ENCODE measurements at regions not wholly inside any gene's neighbourhood (a gene's known extent, or its start where the extent isn't known, plus 50 kb on each side); places are given as distances from the start of the nearest gene placed in this dataset.

GRCh38 chr3:73848173-73848906 lies 223.6 kb upstream of the PDZRN3 start:
- no peaks in the 10 kb centered on the region for H3K79me2 ChIP-seq (replicated peaks; ENCODE audit: insufficient read depth, low read length)
- H3K4me3 ChIP-seq (ENCODE audit: low read length): no peak overlapping the region
- TF ChIP-seq REST (IDR thresholded peaks at IDR 0.05; ENCODE audit: borderline replicate concordance) (no peak), SMC3 (conservative IDR thresholded peaks at IDR 0.05; ENCODE audit: poor library complexity) (peak; percentile 71), MXI1 (conservative IDR thresholded peaks at IDR 0.05; ENCODE audit: poor library complexity, severe bottlenecking) (no peak), EZH2 (IDR thresholded peaks at IDR 0.05; ENCODE audit: borderline replicate concordance, insufficient read depth, low read length, poor library complexity, severe bottlenecking) (no peak), POLR2AphosphoS5 (IDR thresholded peaks at IDR 0.05) (no peak), CTCF (IDR thresholded peaks at IDR 0.05; ENCODE audit: poor library complexity, severe bottlenecking) (peak; percentile 75), TAF1 (IDR thresholded peaks at IDR 0.05; ENCODE audit: low read depth) (no peak), RAD21 (conservative IDR thresholded peaks at IDR 0.05) (peak; percentile 75), EP300 (conservative IDR thresholded peaks at IDR 0.05; ENCODE audit: poor library complexity, severe bottlenecking) (no peak)
- H3K4me2 ChIP-seq (ENCODE audit: low read length): no peak overlapping the region
- H3K27me3 ChIP-seq (ENCODE audit: insufficient read depth, low read depth, low read length): no peaks in the 10 kb centered on the region
- no peaks in the 10 kb centered on the region for H3F3A ChIP-seq (ENCODE audit: insufficient read depth, low read length, poor library complexity, severe bottlenecking)
- no peaks in the 10 kb centered on the region for H3K9me3 ChIP-seq (ENCODE audit: low read length)
- H3K9me2 ChIP-seq (ENCODE audit: insufficient read depth, low read length): no peaks in the 10 kb centered on the region
- H3K27ac ChIP-seq (ENCODE audit: low read length): no peak overlapping the region
- H2AFZ ChIP-seq (ENCODE audit: low read depth, low read length): no peak overlapping the region
- no peak overlapping the region for H3K9ac ChIP-seq (ENCODE audit: low read length)
- H3K36me3 ChIP-seq (ENCODE audit: insufficient read depth, low read length): no peaks in the 10 kb centered on the region
- no peaks in the 10 kb centered on the region for H4K20me1 ChIP-seq (ENCODE audit: insufficient read depth)

GRCh38 chr3:73846951-73847350 lies 222.2 kb upstream of the PDZRN3 start:
- no peak overlapping the region for H3K4me2 ChIP-seq (ENCODE audit: low read length)
- H3K27me3 ChIP-seq (ENCODE audit: insufficient read depth, low read depth, low read length): no peaks in the 10 kb centered on the region
- TF ChIP-seq EP300 (conservative IDR thresholded peaks at IDR 0.05; ENCODE audit: poor library complexity, severe bottlenecking) (no peak), MXI1 (conservative IDR thresholded peaks at IDR 0.05; ENCODE audit: poor library complexity, severe bottlenecking) (no peak)
- no peaks in the 10 kb centered on the region for H3K9me3 ChIP-seq (ENCODE audit: low read length)
- no peaks in the 10 kb centered on the region for H3K36me3 ChIP-seq (ENCODE audit: insufficient read depth, low read length)
- no peak overlapping the region for H3K4me3 ChIP-seq (ENCODE audit: low read length)
- no peaks in the 10 kb centered on the region for H3K9me2 ChIP-seq (ENCODE audit: insufficient read depth, low read length)
- no peak overlapping the region for H3K27ac ChIP-seq (ENCODE audit: low read length)
- no peaks in the 10 kb centered on the region for H4K20me1 ChIP-seq (ENCODE audit: insufficient read depth)
- no peaks in the 10 kb centered on the region for H3K79me2 ChIP-seq (replicated peaks; ENCODE audit: insufficient read depth, low read length)
- H3K9ac ChIP-seq (ENCODE audit: low read length): no peak overlapping the region
- H2AFZ ChIP-seq (ENCODE audit: low read depth, low read length): no peak overlapping the region
- no peaks in the 10 kb centered on the region for H3F3A ChIP-seq (ENCODE audit: insufficient read depth, low read length, poor library complexity, severe bottlenecking)
